ENCODE measurements at regions not wholly inside any gene's neighbourhood (a gene's known extent, or its start where the extent isn't known, plus 50 kb on each side); places are given as distances from the start of the nearest gene placed in this dataset.
"Not testable (repeated sequence)": the region's sequence is repeated elsewhere in the genome, so short reads cannot be mapped to it uniquely, and the experiment has no call there.

DNA sequence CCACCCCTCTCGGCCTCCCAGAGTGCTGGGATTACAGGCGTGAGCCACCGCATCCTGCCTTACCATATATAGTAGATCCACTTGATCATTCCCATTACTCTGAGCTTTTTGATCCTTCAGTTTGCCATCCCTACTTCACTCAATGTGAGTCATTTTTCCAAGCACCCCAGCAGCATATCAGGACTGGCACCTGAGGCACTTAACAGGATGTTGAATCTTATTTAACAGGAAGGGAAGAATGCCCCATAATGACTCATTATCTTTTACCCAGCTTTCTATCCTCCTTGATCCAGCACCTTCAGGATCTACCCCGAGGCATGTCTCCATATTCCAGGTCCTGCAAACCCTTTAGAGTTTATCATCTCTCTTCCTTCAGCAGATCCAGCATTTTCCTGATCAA lies 84.9 kb upstream of the CMKLR1 start:
- Histone ChIP-seq H3K4me3 (ENCODE audit: low read depth, low read length, poor library complexity, severe bottlenecking) (no peak overlapping the region), H3K27ac (ENCODE audit: low read depth, low read length, poor library complexity, severe bottlenecking) (no peak overlapping the region), H3K9me3 (ENCODE audit: low read depth, low read length, poor library complexity, severe bottlenecking) (no peaks in the 10 kb centered on the region), H3K4me1 (ENCODE audit: insufficient read depth, low read length, poor library complexity, severe bottlenecking) (peaks cover 6% of the 10 kb centered on the region), H3K36me3 (ENCODE audit: insufficient read depth, low read length, poor library complexity, severe bottlenecking) (no peaks in the 10 kb centered on the region), H3K27me3 (replicated peaks; ENCODE audit: insufficient read depth, low read depth, low read length, poor library complexity) (no peaks in the 10 kb centered on the region)
- no peak for DNase-seq (ENCODE audit: low spot score)
- TF ChIP-seq, protein P1, sequence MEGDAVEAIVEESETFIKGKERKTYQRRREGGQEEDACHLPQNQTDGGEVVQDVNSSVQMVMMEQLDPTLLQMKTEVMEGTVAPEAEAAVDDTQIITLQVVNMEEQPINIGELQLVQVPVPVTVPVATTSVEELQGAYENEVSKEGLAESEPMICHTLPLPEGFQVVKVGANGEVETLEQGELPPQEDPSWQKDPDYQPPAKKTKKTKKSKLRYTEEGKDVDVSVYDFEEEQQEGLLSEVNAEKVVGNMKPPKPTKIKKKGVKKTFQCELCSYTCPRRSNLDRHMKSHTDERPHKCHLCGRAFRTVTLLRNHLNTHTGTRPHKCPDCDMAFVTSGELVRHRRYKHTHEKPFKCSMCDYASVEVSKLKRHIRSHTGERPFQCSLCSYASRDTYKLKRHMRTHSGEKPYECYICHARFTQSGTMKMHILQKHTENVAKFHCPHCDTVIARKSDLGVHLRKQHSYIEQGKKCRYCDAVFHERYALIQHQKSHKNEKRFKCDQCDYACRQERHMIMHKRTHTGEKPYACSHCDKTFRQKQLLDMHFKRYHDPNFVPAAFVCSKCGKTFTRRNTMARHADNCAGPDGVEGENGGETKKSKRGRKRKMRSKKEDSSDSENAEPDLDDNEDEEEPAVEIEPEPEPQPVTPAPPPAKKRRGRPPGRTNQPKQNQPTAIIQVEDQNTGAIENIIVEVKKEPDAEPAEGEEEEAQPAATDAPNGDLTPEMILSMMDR (conservative IDR thresholded peaks at IDR 0.05; ENCODE audit: low read depth, low read length), result no peak
- no peak for TF ChIP-seq EZH2 (IDR thresholded peaks at IDR 0.05; ENCODE audit: borderline replicate concordance, low read depth, low read length, poor library complexity, severe bottlenecking)
- POLR2A ChIA-PET (ENCODE audit: low non-redundant PET), result no interaction called here
- CTCF ChIA-PET, result no interaction called here
- BruUV-seq (replicated peaks), result no TSS peak
- intact Hi-C loops (cut with micrococcal nuclease; ENCODE audit: unreplicated experiment), result no loop called here

DNA sequence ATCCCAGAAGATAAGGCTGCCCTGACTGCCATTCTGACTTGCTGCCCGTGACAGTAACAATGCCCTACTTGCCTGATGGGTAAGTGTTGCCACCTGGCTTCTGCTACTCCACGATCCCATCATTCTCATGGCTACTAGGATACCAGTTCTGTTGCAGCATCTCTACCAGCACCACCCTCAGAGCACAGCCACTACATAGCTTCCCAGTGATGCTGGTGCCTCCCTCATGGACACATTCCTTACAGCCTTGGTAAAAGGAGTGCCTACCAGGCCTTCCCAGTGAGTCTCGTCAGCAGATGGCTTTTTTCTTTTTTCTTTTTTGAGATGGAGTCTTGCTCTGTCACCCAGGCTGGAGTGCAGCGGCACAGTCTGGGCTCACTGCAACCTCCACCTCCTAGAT lies 84.4 kb upstream of the CMKLR1 start:
- TF ChIP-seq EZH2 (IDR thresholded peaks at IDR 0.05; ENCODE audit: borderline replicate concordance, low read depth, low read length, poor library complexity, severe bottlenecking), result no peak
- TF ChIP-seq, protein P1 (conservative IDR thresholded peaks at IDR 0.05; ENCODE audit: low read depth, low read length), result no peak
- Histone ChIP-seq H3K4me3 (ENCODE audit: low read depth, low read length, poor library complexity, severe bottlenecking) (no peak overlapping the region), H3K27ac (ENCODE audit: low read depth, low read length, poor library complexity, severe bottlenecking) (no peak overlapping the region), H3K9me3 (ENCODE audit: low read depth, low read length, poor library complexity, severe bottlenecking) (no peaks in the 10 kb centered on the region), H3K36me3 (ENCODE audit: insufficient read depth, low read length, poor library complexity, severe bottlenecking) (no peaks in the 10 kb centered on the region), H3K27me3 (replicated peaks; ENCODE audit: insufficient read depth, low read depth, low read length, poor library complexity) (no peaks in the 10 kb centered on the region), H3K4me1 (ENCODE audit: insufficient read depth, low read length, poor library complexity, severe bottlenecking) (peaks cover 6% of the 10 kb centered on the region)
- POLR2A ChIA-PET (ENCODE audit: low non-redundant PET), result no interaction called here
- no TSS peak for BruUV-seq (replicated peaks)
- intact Hi-C loops (cut with micrococcal nuclease; ENCODE audit: unreplicated experiment), result no loop called here
- CTCF ChIA-PET, result no interaction called here
- no peak for DNase-seq (ENCODE audit: low spot score)

DNA sequence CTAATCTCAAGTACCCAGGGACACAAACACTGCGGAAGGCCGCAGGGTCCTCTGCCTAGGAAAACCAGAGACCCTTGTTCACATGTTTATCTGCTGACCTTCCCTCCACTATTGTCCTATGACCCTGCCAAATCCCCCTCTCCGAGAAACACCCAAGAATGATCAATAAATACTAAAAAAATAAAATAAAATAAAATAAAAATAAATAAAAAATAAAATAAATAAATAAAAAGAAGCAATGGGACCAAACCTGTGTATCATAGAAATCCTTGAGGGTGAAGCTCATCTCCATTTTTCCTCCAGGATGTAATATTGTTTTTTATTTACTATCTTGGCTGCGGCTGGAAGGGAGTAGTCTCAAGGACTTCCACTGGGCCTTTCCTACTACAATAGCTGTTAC lies 82.0 kb upstream of the CMKLR1 start:
- H3K27me3 ChIP-seq (replicated peaks; ENCODE audit: insufficient read depth, low read depth, low read length, poor library complexity); H3K9me3 ChIP-seq (ENCODE audit: low read depth, low read length, poor library complexity, severe bottlenecking); CTCF ChIA-PET; BruUV-seq (replicated peaks); H3K36me3 ChIP-seq (ENCODE audit: insufficient read depth, low read length, poor library complexity, severe bottlenecking); H3K27ac ChIP-seq (ENCODE audit: low read depth, low read length, poor library complexity, severe bottlenecking); DNase-seq (ENCODE audit: low spot score); intact Hi-C loops (cut with micrococcal nuclease; ENCODE audit: unreplicated experiment); H3K4me1 ChIP-seq (ENCODE audit: insufficient read depth, low read length, poor library complexity, severe bottlenecking); POLR2A ChIA-PET (ENCODE audit: low non-redundant PET); H3K4me3 ChIP-seq (ENCODE audit: low read depth, low read length, poor library complexity, severe bottlenecking): not testable (repeated sequence)

DNA sequence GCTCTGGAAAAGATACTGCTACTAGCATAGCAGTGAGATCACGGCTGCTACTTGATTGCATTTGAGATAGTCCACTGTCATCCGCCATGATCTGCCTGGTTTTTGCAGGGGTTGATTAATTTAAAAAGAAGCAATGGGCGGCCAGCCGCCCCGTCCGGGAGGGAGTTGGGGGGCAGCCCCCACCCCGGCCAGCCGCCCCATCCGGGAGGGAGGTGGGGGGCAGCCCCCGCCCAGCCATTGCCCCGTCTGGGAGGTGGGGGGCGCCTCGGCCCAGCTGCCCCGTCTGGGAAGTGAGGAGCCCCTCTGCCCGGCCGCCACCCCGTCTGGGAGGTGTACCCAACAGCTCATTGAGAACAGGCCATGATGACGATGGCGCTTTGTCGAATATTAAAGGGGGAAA lies 81.3 kb upstream of the CMKLR1 start:
- DNase-seq (ENCODE audit: low spot score); BruUV-seq (replicated peaks); H3K4me1 ChIP-seq (ENCODE audit: insufficient read depth, low read length, poor library complexity, severe bottlenecking); POLR2A ChIA-PET (ENCODE audit: low non-redundant PET); H3K4me3 ChIP-seq (ENCODE audit: low read depth, low read length, poor library complexity, severe bottlenecking); H3K27me3 ChIP-seq (replicated peaks; ENCODE audit: insufficient read depth, low read depth, low read length, poor library complexity); intact Hi-C loops (cut with micrococcal nuclease; ENCODE audit: unreplicated experiment); H3K27ac ChIP-seq (ENCODE audit: low read depth, low read length, poor library complexity, severe bottlenecking); H3K36me3 ChIP-seq (ENCODE audit: insufficient read depth, low read length, poor library complexity, severe bottlenecking); H3K9me3 ChIP-seq (ENCODE audit: low read depth, low read length, poor library complexity, severe bottlenecking); CTCF ChIA-PET: not testable (repeated sequence)
